GM23248 (cell line): ENCODE measurements at regions not wholly inside any gene's neighbourhood (a gene's known extent, or its start where the extent isn't known, plus 50 kb on each side); places are given as distances from the start of the nearest gene placed in this dataset.

Source experiments
- DNase-seq: peaks from one replicate; pipeline ENCODE4 v3.0.0-alpha.2; 2015
- H2AFZ ChIP-seq: fragments of 200-600 bp; sonication (generic); 2 replicates; pipeline ENCODE4 v1.6.1; 2016; ENCODE audit warnings: antibody characterized with exemption
- H3F3A ChIP-seq: fragments of 200-600 bp; sonication (generic); 2 replicates; pipeline ENCODE4 v1.6.1; 2016; ENCODE audit warnings: mild to moderate bottlenecking, antibody characterized with exemption, mixed run types; ENCODE audit not compliant: insufficient read depth
- H3K27ac ChIP-seq: fragments of 200-600 bp; sonication (generic); 2 replicates; pipeline ENCODE4 v1.5.1; 2016; ENCODE audit warnings: mild to moderate bottlenecking
- H3K27me3 ChIP-seq: fragments of 200-600 bp; sonication (generic); replicated peaks from 2 replicates; pipeline ENCODE4 v1.6.1; 2016; ENCODE audit warnings: mild to moderate bottlenecking; ENCODE audit not compliant: insufficient read depth
- H3K36me3 ChIP-seq: fragments of 200-600 bp; sonication (generic); 2 replicates; pipeline ENCODE4 v1.6.1; 2016; ENCODE audit warnings: low read depth, mild to moderate bottlenecking
- H3K4me1 ChIP-seq: fragments of 200-600 bp; sonication (generic); 2 replicates; pipeline ENCODE4 v1.6.1; 2016; ENCODE audit warnings: mild to moderate bottlenecking; ENCODE audit not compliant: insufficient read depth
- H3K4me2 ChIP-seq: fragments of 200-600 bp; sonication (generic); one replicate; pipeline ENCODE4 v1.6.1; 2016; ENCODE audit warnings: mild to moderate bottlenecking; ENCODE audit not compliant: unreplicated experiment
- H3K4me3 ChIP-seq: fragments of 200-600 bp; sonication (generic); 2 replicates; pipeline ENCODE4 v1.5.1; 2016; ENCODE audit warnings: mild to moderate bottlenecking
- H3K79me2 ChIP-seq: fragments of 200-600 bp; sonication (generic); 2 replicates; pipeline ENCODE4 v1.6.1; 2016; ENCODE audit warnings: mild to moderate bottlenecking; ENCODE audit not compliant: insufficient read depth
- H3K9ac ChIP-seq: fragments of 200-600 bp; sonication (generic); 2 replicates; pipeline ENCODE4 v1.6.1; 2016; ENCODE audit warnings: mild to moderate bottlenecking
- H3K9me2 ChIP-seq: fragments of 200-600 bp; sonication (generic); 2 replicates; pipeline ENCODE4 v1.6.1; 2016; ENCODE audit warnings: mixed run types, mild to moderate bottlenecking, moderate library complexity; ENCODE audit not compliant: insufficient read depth
- H3K9me3 ChIP-seq: fragments of 200-600 bp; sonication (generic); one replicate; pipeline ENCODE4 v1.6.1; 2017; ENCODE audit warnings: low read depth
- H4K20me1 ChIP-seq: fragments of 200-600 bp; sonication (generic); 2 replicates; pipeline ENCODE4 v1.6.0; 2016; ENCODE audit not compliant: insufficient read depth
- EZH2 ChIP-seq: fragments of 200-600 bp; sonication (generic); IDR thresholded peaks from 2 replicates; pipeline ENCODE4 v1.6.1; 2018; ENCODE audit warnings: antibody characterized with exemption, mild to moderate bottlenecking; ENCODE audit not compliant: insufficient read depth, poor library complexity, severe bottlenecking
- EZH2phosphoT487 ChIP-seq: fragments of 200-600 bp; sonication (generic); IDR thresholded peaks from 2 replicates; pipeline ENCODE4 v1.6.1; 2018; ENCODE audit warnings: antibody characterized with exemption, moderate library complexity, mild to moderate bottlenecking, low read depth; ENCODE audit not compliant: insufficient read depth
- WGBS, 2 experiments: methylation state at CpG; one replicate each; pipeline ENCODE4 v1.1.6; 2015 to 2017; ENCODE audit warnings: low lambda C conversion rate in 2 of 2, low coverage in 1 of 2; ENCODE audit errors: missing lambda C conversion rate in 2 of 2; 5-methylcytosine and 5-hydroxymethylcytosine counted together
- in situ Hi-C: fragments of 300-500 bp; cut with MboI; formaldehyde crosslinking; loops from 2 replicates; pipeline ENCODE4 v1.15.0; 2020

- 56 to 60% methylated on average over 3 of the region's 3 CpGs for WGBS, 2 experiments
- Histone ChIP-seq H3K4me2 (peak overlapping the region; percentile 72), H3K27ac (peak overlapping the region; percentile 25; the same call in 1 of the 2 replicates), H4K20me1 (no peaks in the 10 kb centered on the region), H3K79me2 (no peaks in the 10 kb centered on the region), H3K4me3 (peak overlapping the region; percentile 10; the same call in 1 of the 2 replicates), H3K27me3 (no peaks in the 10 kb centered on the region), H3K9me2 (no peaks in the 10 kb centered on the region), H3F3A (peaks cover 31% of the 10 kb centered on the region), H2AFZ (peak overlapping the region; percentile 24; the same call in 1 of the 2 replicates), H3K4me1 (peaks cover 46% of the 10 kb centered on the region), H3K9ac (no peak overlapping the region), H3K9me3 (no peaks in the 10 kb centered on the region), H3K36me3 (no peaks in the 10 kb centered on the region)
- no peak for TF ChIP-seq EZH2
- TF ChIP-seq EZH2phosphoT487, result no peak
- in situ Hi-C loops, result no loop called here
- DNase-seq, result peak; percentile 74
These were observed 103.4 kb upstream of the BTBD3 start for GRCh38 chr20:11814267-11814666.

DNA sequence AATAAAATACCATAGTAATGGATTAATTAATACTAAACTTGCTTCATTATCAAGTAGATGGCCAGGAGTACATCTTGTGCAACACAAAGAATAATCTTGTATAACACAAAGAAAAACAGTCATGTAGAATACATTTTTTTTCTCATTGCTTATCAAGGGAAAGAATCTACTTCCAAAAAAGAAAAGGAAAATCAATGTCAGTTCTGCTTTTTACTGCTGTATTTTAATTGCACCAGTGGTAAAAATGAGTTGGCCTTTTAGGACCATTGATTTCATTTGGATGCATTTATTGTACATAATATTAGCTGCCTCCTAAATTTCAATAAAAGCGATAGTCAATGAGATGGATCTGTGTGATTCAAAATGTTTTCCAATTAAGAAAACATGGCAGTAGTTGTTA lies 96.9 kb upstream of the BTBD3 start:
- Histone ChIP-seq H3K9me3 (no peaks in the 10 kb centered on the region), H3K4me1 (no peaks in the 10 kb centered on the region), H3K9me2 (0 out of 2 replicates have a peak, but pooled peaks cover 7% of the 10 kb centered on the region), H2AFZ (no peak overlapping the region), H3K79me2 (no peaks in the 10 kb centered on the region), H4K20me1 (no peaks in the 10 kb centered on the region), H3K4me2 (no peak overlapping the region), H3K27me3 (no peaks in the 10 kb centered on the region), H3K27ac (no peak overlapping the region), H3F3A (no peaks in the 10 kb centered on the region), H3K4me3 (no peak overlapping the region), H3K36me3 (no peaks in the 10 kb centered on the region), H3K9ac (no peak overlapping the region)
- TF ChIP-seq EZH2phosphoT487 (no peak), EZH2 (no peak)
- in situ Hi-C loops, result no loop called here
- no peak for DNase-seq
- 65 to 71% methylated on average over 1 of the region's 1 CpG for WGBS, 2 experiments

DNA sequence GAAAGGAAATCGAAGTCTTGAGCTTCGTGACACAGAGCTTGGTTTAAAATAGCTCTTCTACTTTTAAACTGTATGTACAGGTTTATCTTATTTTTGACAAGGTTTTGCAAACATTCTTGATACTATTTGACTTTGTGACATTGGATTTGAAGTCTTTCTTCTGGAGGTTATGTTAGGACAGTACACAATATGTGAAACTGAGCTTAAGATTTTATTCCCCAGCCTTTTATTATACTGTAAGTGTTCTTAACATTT lies 95.2 kb upstream of the BTBD3 start:
- H3K9me3 ChIP-seq, result no peaks in the 10 kb centered on the region
- no peaks in the 10 kb centered on the region for H3F3A ChIP-seq
- no peak for TF ChIP-seq EZH2phosphoT487
- no peak for TF ChIP-seq EZH2
- H3K27me3 ChIP-seq, result no peaks in the 10 kb centered on the region
- H2AFZ ChIP-seq, result 0 out of 2 replicates have a peak overlapping the region, but pooled peaks have one; percentile 23
- WGBS, 2 experiments, result 49 to 60% methylated on average over 2 of the region's 2 CpGs
- 0 out of 2 replicates have a peak, but pooled peaks cover 7% of the 10 kb centered on the region for H3K9me2 ChIP-seq
- no peak overlapping the region for H3K4me3 ChIP-seq
- H4K20me1 ChIP-seq, result no peaks in the 10 kb centered on the region
- in situ Hi-C loops, result no loop called here
- H3K36me3 ChIP-seq, result no peaks in the 10 kb centered on the region
- H3K9ac ChIP-seq, result no peak overlapping the region
- no peak overlapping the region for H3K27ac ChIP-seq
- H3K4me1 ChIP-seq, result no peaks in the 10 kb centered on the region
- H3K79me2 ChIP-seq, result no peaks in the 10 kb centered on the region
- H3K4me2 ChIP-seq, result no peak overlapping the region
- DNase-seq, result no peak

DNA sequence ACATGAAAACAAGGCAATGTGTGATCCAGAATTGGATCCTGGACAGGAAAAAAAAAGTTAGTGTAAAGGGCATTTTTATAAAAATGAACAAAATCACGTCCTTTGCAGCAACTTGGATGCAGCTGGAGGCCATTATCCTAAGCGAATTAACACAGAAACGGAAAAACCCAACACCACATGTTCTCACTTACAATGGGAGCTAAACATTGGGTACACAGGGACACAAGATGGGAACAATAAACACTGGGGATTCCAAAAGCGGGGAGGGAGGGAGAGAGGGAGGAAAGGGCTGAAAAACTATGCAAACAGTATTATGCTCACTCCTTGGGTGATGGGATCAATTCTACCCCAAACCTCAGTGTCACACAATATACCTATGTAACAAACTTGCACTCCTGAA lies 91.4 kb upstream of the BTBD3 start:
- Histone ChIP-seq H3K36me3 (no peaks in the 10 kb centered on the region), H3K9ac (no peak overlapping the region), H3K4me2 (no peak overlapping the region), H3K79me2 (no peaks in the 10 kb centered on the region), H3K4me1 (no peaks in the 10 kb centered on the region), H3K9me2 (0 out of 2 replicates have a peak, but pooled peaks cover 3% of the 10 kb centered on the region), H3K9me3 (no peaks in the 10 kb centered on the region), H3K27me3 (no peaks in the 10 kb centered on the region), H3K27ac (no peak overlapping the region), H4K20me1 (no peaks in the 10 kb centered on the region), H3F3A (no peaks in the 10 kb centered on the region), H2AFZ (no peak overlapping the region), H3K4me3 (no peak overlapping the region)
- WGBS, 2 experiments, result 17 to 25% methylated on average over 4 of the region's 4 CpGs
- no peak for DNase-seq
- in situ Hi-C loops, result no loop called here
- TF ChIP-seq EZH2, result no peak
- no peak for TF ChIP-seq EZH2phosphoT487

- H3K9me3 ChIP-seq, result no peaks in the 10 kb centered on the region
- no peaks in the 10 kb centered on the region for H3K4me1 ChIP-seq
- H3K27me3 ChIP-seq, result peaks cover 4% of the 10 kb centered on the region; the same call in 1 of the 2 replicates
- H3K9me2 ChIP-seq, result no peaks in the 10 kb centered on the region
- H3K4me3 ChIP-seq, result no peak overlapping the region
- no peak for DNase-seq
- H3F3A ChIP-seq, result no peaks in the 10 kb centered on the region
- H3K79me2 ChIP-seq, result no peaks in the 10 kb centered on the region
- no peaks in the 10 kb centered on the region for H4K20me1 ChIP-seq
- no peak overlapping the region for H3K27ac ChIP-seq
- WGBS, 2 experiments, result 11 to 28% methylated on average over 1 of the region's 1 CpG
- TF ChIP-seq EZH2, result no peak
- no peak for TF ChIP-seq EZH2phosphoT487
- H3K9ac ChIP-seq, result no peak overlapping the region
- no peaks in the 10 kb centered on the region for H3K36me3 ChIP-seq
- no peak overlapping the region for H3K4me2 ChIP-seq
- H2AFZ ChIP-seq, result no peak overlapping the region
- in situ Hi-C loops, result no loop called here
These were observed 85.3 kb upstream of the BTBD3 start for GRCh38 chr20:11832397-11832796.
